SU-DHL-6 (cell line): ENCODE measurements at regions not wholly inside any gene's neighbourhood (a gene's known extent, or its start where the extent isn't known, plus 50 kb on each side); places are given as distances from the start of the nearest gene placed in this dataset.

Experiments
- H2AFZ ChIP-seq: fragments of 200-600 bp; sonication (generic); 2 replicates; pipeline ENCODE4 v1.6.1; 2014; ENCODE audit warnings: low read depth, mild to moderate bottlenecking, moderate library complexity, mixed read lengths, antibody characterized with exemption, low read length; ENCODE audit not compliant: severe bottlenecking
- H3F3A ChIP-seq: fragments of 200-600 bp; shearing (Covaris generic); 2 replicates; pipeline ENCODE4 v1.6.0; 2016; ENCODE audit warnings: antibody characterized with exemption, mild to moderate bottlenecking; ENCODE audit not compliant: insufficient read depth
- H3K27ac ChIP-seq: fragments of 200-600 bp; sonication (generic); 2 replicates; pipeline ENCODE4 v1.5.1; 2016; ENCODE audit warnings: low read depth, mild to moderate bottlenecking, low read length, moderate library complexity, mixed read lengths
- H3K27me3 ChIP-seq: fragments of 200-600 bp; sonication (generic), shearing (Covaris generic); 2 replicates; pipeline ENCODE4 v1.6.0; 2014; ENCODE audit warnings: mild to moderate bottlenecking, low read length
- H3K36me3 ChIP-seq: fragments of 200-600 bp; sonication (generic); 2 replicates; pipeline ENCODE4 v1.6.1; 2014; ENCODE audit warnings: mild to moderate bottlenecking, low read length, mixed read lengths
- H3K4me2 ChIP-seq: fragments of 300-600, 200-600 bp; shearing (Covaris generic), sonication (generic); 2 replicates; pipeline ENCODE4 v1.6.0; 2014; ENCODE audit warnings: low read length, low read depth, mild to moderate bottlenecking; ENCODE audit not compliant: poor library complexity, severe bottlenecking
- H3K4me3 ChIP-seq: fragments of 200-600 bp; sonication (generic); 2 replicates; pipeline ENCODE4 v1.5.1; 2014; ENCODE audit warnings: antibody characterized with exemption, low read length, mild to moderate bottlenecking, mixed read lengths; ENCODE audit not compliant: insufficient read depth, poor library complexity, severe bottlenecking
- H3K79me2 ChIP-seq: fragments of 200-600 bp; sonication (generic); 2 replicates; pipeline ENCODE4 v1.6.1; 2014; ENCODE audit warnings: mild to moderate bottlenecking, low read length, moderate library complexity; ENCODE audit not compliant: insufficient read depth
- H3K9ac ChIP-seq: fragments of 200-600 bp; sonication (generic); 2 replicates; pipeline ENCODE4 v1.7.0; 2014; ENCODE audit warnings: mild to moderate bottlenecking, low read length
- H3K9me2 ChIP-seq: fragments of 200-600 bp; sonication (generic); replicated peaks from 2 replicates; pipeline ENCODE4 v1.6.1; 2014; ENCODE audit warnings: low read length; ENCODE audit not compliant: insufficient read depth
- H3K9me3 ChIP-seq: fragments of 200-600 bp; sonication (generic); 2 replicates; pipeline ENCODE4 v1.6.1; 2014; ENCODE audit warnings: low read length, mixed read lengths; ENCODE audit not compliant: insufficient read depth
- H4K20me1 ChIP-seq: fragments of 200-600 bp; sonication (generic); 2 replicates; pipeline ENCODE4 v1.6.1; 2014; ENCODE audit warnings: low read depth, mild to moderate bottlenecking, antibody characterized with exemption, low read length, moderate library complexity, mixed read lengths
- CTCF ChIP-seq: fragments of 200-600 bp; sonication (generic); IDR thresholded peaks from one replicate; pipeline ENCODE4 v1.5.1; 2017; ENCODE audit warnings: antibody characterized with exemption, mild to moderate bottlenecking, low read length, moderate library complexity; ENCODE audit not compliant: insufficient read depth, poor library complexity, severe bottlenecking
- EZH2phosphoT487 ChIP-seq: fragments of 200-600 bp; sonication (generic), shearing (Covaris generic); conservative IDR thresholded peaks from 2 replicates; pipeline ENCODE4 v1.6.1; 2018; ENCODE audit warnings: mild to moderate bottlenecking, antibody characterized with exemption, low read length, moderate library complexity, mixed read lengths

GRCh38 chr3:118501152-118501551, 533.5 kb downstream of the IGSF11 start:
- Histone ChIP-seq H3K4me3 (no peak overlapping the region), H3K4me2 (no peak overlapping the region), H3F3A (no peaks in the 10 kb centered on the region), H4K20me1 (no peaks in the 10 kb centered on the region), H3K9me3 (no peaks in the 10 kb centered on the region), H3K36me3 (no peaks in the 10 kb centered on the region), H3K79me2 (no peaks in the 10 kb centered on the region), H3K27me3 (no peaks in the 10 kb centered on the region), H3K27ac (no peak overlapping the region), H2AFZ (no peak overlapping the region), H3K9ac (no peak overlapping the region), H3K9me2 (no peaks in the 10 kb centered on the region; the same call in 1 of the 2 replicates)
- TF ChIP-seq CTCF (no peak), EZH2phosphoT487 (no peak)

DNA sequence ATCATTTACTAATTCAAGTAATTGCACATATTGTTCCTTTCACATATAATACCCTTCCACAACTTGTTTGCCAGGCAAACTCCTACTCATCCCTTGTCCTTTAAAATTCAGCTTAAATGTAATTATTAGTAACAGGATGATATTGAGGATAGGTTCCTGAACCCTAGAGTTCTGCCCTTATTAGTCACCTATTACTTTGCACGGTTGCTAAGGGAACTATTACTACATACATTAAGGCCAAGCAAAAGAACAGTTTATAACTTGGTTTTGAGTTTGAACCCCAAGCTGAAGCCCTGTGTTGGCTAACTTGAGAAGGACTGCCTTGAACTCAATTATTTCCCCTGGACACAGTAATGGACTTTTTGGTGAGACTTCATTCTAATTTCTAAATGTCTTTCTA, 529.7 kb downstream of the IGSF11 start:
- Histone ChIP-seq H3K9ac (no peak overlapping the region), H4K20me1 (no peaks in the 10 kb centered on the region), H3F3A (no peaks in the 10 kb centered on the region), H3K9me3 (no peaks in the 10 kb centered on the region), H3K36me3 (no peaks in the 10 kb centered on the region), H2AFZ (no peak overlapping the region), H3K79me2 (no peaks in the 10 kb centered on the region), H3K9me2 (no peaks in the 10 kb centered on the region; the same call in 1 of the 2 replicates), H3K27me3 (no peaks in the 10 kb centered on the region), H3K27ac (no peak overlapping the region), H3K4me3 (no peak overlapping the region), H3K4me2 (no peak overlapping the region)
- no peak for TF ChIP-seq EZH2phosphoT487
- TF ChIP-seq CTCF, result no peak

- Histone ChIP-seq H3K4me2 (no peak overlapping the region), H3F3A (no peaks in the 10 kb centered on the region), H3K27ac (no peak overlapping the region), H2AFZ (no peak overlapping the region), H3K9ac (no peak overlapping the region), H3K27me3 (no peaks in the 10 kb centered on the region), H4K20me1 (no peaks in the 10 kb centered on the region), H3K79me2 (no peaks in the 10 kb centered on the region), H3K9me3 (no peaks in the 10 kb centered on the region), H3K36me3 (no peaks in the 10 kb centered on the region), H3K9me2 (no peaks in the 10 kb centered on the region; the same call in 1 of the 2 replicates), H3K4me3 (no peak overlapping the region)
- TF ChIP-seq EZH2phosphoT487, result no peak
- no peak for TF ChIP-seq CTCF
Observed at GRCh38 chr3:118505784-118506183, 528.9 kb downstream of the IGSF11 start.
